ENCODE measurements at regions not wholly inside any gene's neighbourhood (a gene's known extent, or its start where the extent isn't known, plus 50 kb on each side); places are given as distances from the start of the nearest gene placed in this dataset.

DNA sequence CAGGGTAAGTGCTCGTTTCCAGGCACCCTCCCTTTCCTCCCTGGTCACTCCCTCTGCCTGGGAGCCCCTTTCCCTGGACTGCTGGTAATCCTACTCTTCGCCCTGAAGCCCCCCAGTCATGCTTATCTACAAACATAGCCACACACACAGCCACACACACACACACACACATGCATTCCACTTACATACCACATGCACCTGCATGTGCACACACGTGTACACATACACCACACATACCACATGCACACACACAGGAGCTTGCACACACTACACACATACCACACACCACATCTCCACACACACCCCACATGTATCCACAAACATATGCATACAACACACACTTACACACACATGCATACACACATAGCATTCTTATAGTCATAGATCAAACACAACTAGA lies 358.5 kb downstream of the GADD45G start:
- TF ChIP-seq CHD2 (IDR thresholded peaks at IDR 0.05; ENCODE audit: borderline replicate concordance, low read depth, low read length) (no peak), NFXL1 (IDR thresholded peaks at IDR 0.05; ENCODE audit: borderline replicate concordance) (no peak), TARDBP (IDR thresholded peaks at IDR 0.05; ENCODE audit: borderline replicate concordance) (no peak), EZH2 (IDR thresholded peaks at IDR 0.05; ENCODE audit: borderline replicate concordance, control insufficient read depth, low read depth, low read length) (no peak)
